ENCODE measurements at regions not wholly inside any gene's neighbourhood (a gene's known extent, or its start where the extent isn't known, plus 50 kb on each side); places are given as distances from the start of the nearest gene placed in this dataset.
"Not testable (repeated sequence)": the region's sequence is repeated elsewhere in the genome, so short reads cannot be mapped to it uniquely, and the experiment has no call there.

DNA sequence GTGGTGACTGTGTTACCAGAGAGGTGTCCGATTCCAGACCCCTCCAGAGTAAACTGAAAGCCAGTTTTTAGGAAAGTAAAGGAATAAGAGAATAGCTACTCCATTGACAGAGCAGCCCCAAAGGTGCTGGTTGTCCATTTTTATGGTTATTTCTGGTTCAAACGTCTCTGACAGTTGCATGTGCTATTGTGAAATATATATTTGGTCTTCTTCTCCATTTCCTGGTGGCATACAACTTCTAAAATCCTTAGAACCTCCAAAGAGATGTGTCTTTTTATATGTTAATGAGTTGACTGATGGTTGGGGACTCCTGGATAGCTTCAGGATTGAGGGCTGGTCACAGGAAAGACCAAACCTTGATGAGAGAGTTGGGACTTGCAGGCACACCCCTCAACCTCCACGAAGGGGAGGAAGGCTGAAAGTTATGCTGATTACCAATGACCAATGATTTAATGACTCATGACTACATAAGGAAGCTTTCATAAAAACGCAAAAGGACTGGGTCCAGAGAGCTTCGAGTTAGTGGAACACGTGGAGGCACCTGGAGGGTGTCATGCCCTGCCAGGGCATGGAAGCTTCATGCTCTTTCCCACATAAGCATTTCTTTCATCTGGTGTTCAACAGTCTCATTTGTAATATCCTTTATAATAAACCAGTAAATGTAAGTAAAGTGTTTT, 100.7 kb downstream of the SLC16A1 start:
- ATAC-seq, result no peak
- intact Hi-C loops (cut with DNase I), result no loop called here

DNA sequence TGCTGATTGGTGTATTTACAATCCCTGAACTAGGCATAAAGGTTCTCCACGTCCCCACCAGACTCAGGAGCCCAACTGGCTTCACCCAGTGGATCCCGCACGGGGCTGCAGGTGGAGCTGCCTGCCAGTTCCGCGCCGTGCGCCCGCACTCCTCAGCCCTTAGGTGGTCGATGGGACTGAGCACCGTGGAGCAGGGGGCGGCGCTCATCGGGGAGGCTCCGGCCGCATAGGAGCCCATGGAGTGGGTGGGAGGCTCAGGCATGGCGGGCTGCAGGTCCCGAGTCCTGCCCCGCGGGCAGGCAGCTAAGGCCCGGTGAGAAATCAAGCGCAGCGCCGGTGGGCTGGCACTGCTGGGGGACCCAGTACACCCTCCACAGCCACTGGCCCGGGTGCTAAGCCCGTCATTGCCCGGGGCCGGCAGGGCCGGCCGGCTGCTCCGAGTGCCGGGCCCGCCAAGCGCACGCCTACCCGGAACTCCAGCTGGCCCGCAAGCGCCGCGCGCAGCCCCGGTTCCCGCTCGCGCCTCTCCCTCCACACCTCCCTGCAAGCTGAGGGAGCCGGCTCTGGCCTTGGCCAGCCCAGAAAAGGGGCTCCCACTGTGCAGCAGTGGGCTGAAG, 101.5 kb downstream of the SLC16A1 start:
- Histone ChIP-seq H3K4me3 (peak overlapping the region; percentile 14 to 29), H3K27me3 (peaks cover 20 to 66% of the 10 kb centered on the region in 2 donors)
- ATAC-seq; H3K9me3 ChIP-seq; H3K36me3 ChIP-seq; H3K27ac ChIP-seq; intact Hi-C loops (cut with DNase I); H3K4me1 ChIP-seq; DNase-seq: not testable (repeated sequence)

More for the DNA sequence above, 100.7 kb downstream of the SLC16A1 start:
- H3K27ac ChIP-seq, result no peak overlapping the region
- peak overlapping the region in 1 of 2 donors; percentile 14 for H3K4me3 ChIP-seq
- DNase-seq, result no peak
- TF ChIP-seq, protein P1, sequence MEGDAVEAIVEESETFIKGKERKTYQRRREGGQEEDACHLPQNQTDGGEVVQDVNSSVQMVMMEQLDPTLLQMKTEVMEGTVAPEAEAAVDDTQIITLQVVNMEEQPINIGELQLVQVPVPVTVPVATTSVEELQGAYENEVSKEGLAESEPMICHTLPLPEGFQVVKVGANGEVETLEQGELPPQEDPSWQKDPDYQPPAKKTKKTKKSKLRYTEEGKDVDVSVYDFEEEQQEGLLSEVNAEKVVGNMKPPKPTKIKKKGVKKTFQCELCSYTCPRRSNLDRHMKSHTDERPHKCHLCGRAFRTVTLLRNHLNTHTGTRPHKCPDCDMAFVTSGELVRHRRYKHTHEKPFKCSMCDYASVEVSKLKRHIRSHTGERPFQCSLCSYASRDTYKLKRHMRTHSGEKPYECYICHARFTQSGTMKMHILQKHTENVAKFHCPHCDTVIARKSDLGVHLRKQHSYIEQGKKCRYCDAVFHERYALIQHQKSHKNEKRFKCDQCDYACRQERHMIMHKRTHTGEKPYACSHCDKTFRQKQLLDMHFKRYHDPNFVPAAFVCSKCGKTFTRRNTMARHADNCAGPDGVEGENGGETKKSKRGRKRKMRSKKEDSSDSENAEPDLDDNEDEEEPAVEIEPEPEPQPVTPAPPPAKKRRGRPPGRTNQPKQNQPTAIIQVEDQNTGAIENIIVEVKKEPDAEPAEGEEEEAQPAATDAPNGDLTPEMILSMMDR (IDR thresholded peaks at IDR 0.05), result no peak
- H3K27me3 ChIP-seq, result peaks cover 12 to 58% of the 10 kb centered on the region in 2 donors
- no peaks in the 10 kb centered on the region for H3K36me3 ChIP-seq
- H3K9me3 ChIP-seq, result no peaks in the 10 kb centered on the region
- no peaks in the 10 kb centered on the region for H3K4me1 ChIP-seq

DNA sequence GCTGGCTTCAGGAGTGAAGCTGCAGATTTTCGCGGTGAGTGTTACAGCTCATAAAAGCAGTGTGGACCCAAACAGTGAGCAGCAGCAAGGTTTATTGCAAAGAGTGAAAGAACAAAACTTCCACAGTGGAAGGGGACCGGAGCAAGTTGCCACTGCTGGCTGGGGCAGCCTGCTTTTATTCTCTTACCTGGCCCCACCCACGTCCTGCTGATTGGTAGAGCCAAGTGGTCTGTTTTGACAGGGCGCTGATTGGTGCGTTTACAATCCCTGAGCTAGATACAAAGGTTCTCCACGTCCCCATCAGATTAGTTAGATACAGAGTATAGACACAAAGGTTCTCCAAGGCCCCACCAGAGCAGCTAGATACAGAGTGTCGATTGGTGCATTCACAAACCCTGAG, 102.1 kb downstream of the SLC16A1 start:
- DNase-seq; H3K4me3 ChIP-seq; ATAC-seq; H3K9me3 ChIP-seq; H3K36me3 ChIP-seq; intact Hi-C loops (cut with DNase I); H3K27ac ChIP-seq: not testable (repeated sequence)
- peaks cover 23 to 72% of the 10 kb centered on the region in 2 donors for H3K27me3 ChIP-seq
- peaks cover 9 to 10% of the 10 kb centered on the region in 2 donors for H3K4me1 ChIP-seq

DNA sequence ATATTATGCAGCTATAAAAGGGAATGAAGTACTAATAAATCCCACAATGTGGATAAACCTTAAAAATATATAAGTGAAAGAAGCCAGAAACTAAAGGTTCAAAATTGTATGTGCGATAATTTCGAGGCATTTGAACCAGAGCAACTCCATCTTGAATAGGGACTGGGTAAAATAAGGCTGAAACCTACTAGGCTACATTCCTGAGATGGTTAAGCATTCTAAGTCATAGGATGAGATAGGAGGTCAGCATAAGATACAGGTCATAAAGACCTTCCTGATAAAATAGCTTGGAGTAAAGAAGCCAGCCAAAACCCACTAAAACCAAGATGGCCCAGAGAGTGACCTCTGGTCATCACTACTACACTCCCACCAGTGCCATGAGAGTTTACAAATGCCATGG, 103.1 kb downstream of the SLC16A1 start:
- Histone ChIP-seq H3K36me3 (no peaks in the 10 kb centered on the region), H3K9me3 (no peaks in the 10 kb centered on the region), H3K27ac (no peak overlapping the region), H3K27me3 (peaks cover 23 to 81% of the 10 kb centered on the region in 2 donors), H3K4me3 (no peak overlapping the region), H3K4me1 (peaks cover 9 to 10% of the 10 kb centered on the region in 2 donors)
- TF ChIP-seq, protein P1 (IDR thresholded peaks at IDR 0.05), result no peak
- no peak for ATAC-seq
- DNase-seq, result no peak
- intact Hi-C loops (cut with DNase I), result no loop called here

DNA sequence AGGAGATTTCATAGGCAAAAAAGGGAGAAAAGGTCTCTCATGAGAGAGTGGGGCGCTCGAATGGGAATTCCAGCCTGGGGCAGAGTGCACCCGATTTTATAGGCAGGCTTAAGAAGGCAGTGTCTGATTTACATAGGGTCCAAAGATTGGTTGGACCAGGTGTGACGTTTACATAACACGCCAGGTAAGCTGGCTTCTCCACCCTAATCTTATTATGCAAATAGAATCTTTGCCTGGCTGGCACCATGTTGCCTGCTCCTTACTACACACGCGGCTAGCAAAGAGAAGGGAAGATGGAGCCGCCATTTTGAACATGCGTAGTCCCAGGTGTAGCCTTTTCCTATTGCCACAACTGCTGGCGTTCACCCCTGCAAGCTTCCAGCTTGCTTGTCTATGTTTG, 103.7 kb downstream of the SLC16A1 start:
- Histone ChIP-seq H3K4me1 (peaks cover 9 to 10% of the 10 kb centered on the region in 2 donors), H3K9me3 (no peaks in the 10 kb centered on the region), H3K4me3 (no peak overlapping the region), H3K36me3 (no peaks in the 10 kb centered on the region), H3K27ac (no peak overlapping the region), H3K27me3 (peaks cover 23 to 81% of the 10 kb centered on the region in 2 donors)
- intact Hi-C loops (cut with DNase I), result no loop called here
- ATAC-seq (no peak), DNase-seq (no peak)
- TF ChIP-seq, protein P1 (IDR thresholded peaks at IDR 0.05), result no peak

DNA sequence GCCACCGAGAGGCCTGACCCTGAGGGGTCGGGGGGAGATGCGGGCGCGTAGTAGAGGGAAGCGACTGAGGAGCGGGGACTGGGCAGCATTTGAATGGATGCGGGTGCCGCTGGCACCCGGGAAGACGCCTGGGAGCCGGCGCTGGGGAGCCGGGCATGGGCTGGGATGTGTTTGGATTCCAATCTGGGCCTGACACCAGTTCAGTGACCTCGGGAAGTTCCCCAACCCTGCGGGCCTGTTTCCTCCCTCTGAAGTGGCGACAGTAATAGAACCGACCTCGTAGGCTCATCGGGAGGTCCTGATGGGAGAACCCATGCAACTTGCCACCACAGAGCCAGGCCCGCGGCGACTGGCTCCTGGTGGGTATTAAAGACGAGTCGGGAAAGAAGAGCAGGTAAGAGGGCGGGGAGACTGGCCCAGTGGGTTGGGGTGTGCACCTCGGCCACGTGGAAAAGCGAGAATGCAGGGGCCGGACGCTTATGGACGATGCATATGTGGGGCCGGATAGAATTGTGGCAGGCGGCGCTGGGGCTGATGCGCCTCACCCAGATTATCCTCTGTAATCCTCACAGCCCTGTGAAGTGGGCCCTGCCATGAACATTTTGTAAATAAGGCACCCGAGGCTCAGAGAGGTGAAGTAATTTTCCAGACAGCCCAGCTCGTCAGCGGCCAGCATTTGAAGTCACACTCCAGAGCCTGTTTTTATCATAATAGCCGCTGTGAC, 105.8 kb downstream of the SLC16A1 start:
- peak overlapping the region; percentile 14 to 23 for H3K4me3 ChIP-seq
- no peak for ATAC-seq

More for the DNA sequence above, 105.8 kb downstream of the SLC16A1 start:
- Histone ChIP-seq H3K4me1 (peaks cover 9 to 10% of the 10 kb centered on the region in 2 donors), H3K36me3 (no peaks in the 10 kb centered on the region), H3K27ac (no peak overlapping the region), H3K9me3 (no peaks in the 10 kb centered on the region), H3K27me3 (peaks cover 23 to 72% of the 10 kb centered on the region in 2 donors)
- DNase-seq, result no peak
- intact Hi-C loops (cut with DNase I), result no loop called here
- TF ChIP-seq, protein P1 (IDR thresholded peaks at IDR 0.05), result no peak
